Activated gamma-delta T cell treated with Interleukin-2 at 50 U/mL for 16 hours (primary cell): ENCODE measurements at regions not wholly inside any gene's neighbourhood (a gene's known extent, or its start where the extent isn't known, plus 50 kb on each side); places are given as distances from the start of the nearest gene placed in this dataset.
"Not testable (repeated sequence)": the region's sequence is repeated elsewhere in the genome, so short reads cannot be mapped to it uniquely, and the experiment has no call there.

Source experiments
- DNase-seq: peaks from one replicate; pipeline ENCODE4 v3.0.0-alpha.2; 2020

- no peak for DNase-seq
Measured at GRCh38 chr14:89514601-89515000, 97.6 kb upstream of the FOXN3 start.

GRCh38 chr14:89509891-89510290 lies 92.9 kb upstream of the FOXN3 start:
- no peak for DNase-seq

GRCh38 chr14:89508863-89509262 lies 91.8 kb upstream of the FOXN3 start:
- DNase-seq = no peak

- DNase-seq = no peak
Measured at GRCh38 chr14:89507926-89508460, 91.0 kb upstream of the FOXN3 start.

GRCh38 chr14:89507521-89507920 lies 90.5 kb upstream of the FOXN3 start:
- DNase-seq = no peak

GRCh38 chr14:89506891-89507452 lies 89.9 kb upstream of the FOXN3 start:
- not testable (repeated sequence) for DNase-seq

GRCh38 chr14:89504602-89505313 lies 87.7 kb upstream of the FOXN3 start:
- DNase-seq = no peak

GRCh38 chr14:89504091-89504490 lies 87.1 kb upstream of the FOXN3 start:
- no peak for DNase-seq

GRCh38 chr14:89503431-89503996 lies 86.5 kb upstream of the FOXN3 start:
- no peak for DNase-seq

- no peak for DNase-seq
Measured at GRCh38 chr14:89502966-89503365, 85.9 kb upstream of the FOXN3 start.

- DNase-seq = no peak
Measured at GRCh38 chr14:89501381-89501780, 84.3 kb upstream of the FOXN3 start.

GRCh38 chr14:89500303-89500702 lies 83.3 kb upstream of the FOXN3 start:
- DNase-seq = no peak

GRCh38 chr14:89498878-89499277 lies 81.8 kb upstream of the FOXN3 start:
- DNase-seq = no peak

GRCh38 chr14:89495718-89496117 lies 78.7 kb upstream of the FOXN3 start:
- DNase-seq = no peak

- no peak for DNase-seq
Measured at GRCh38 chr14:89493877-89494634, 77.0 kb upstream of the FOXN3 start.

- no peak for DNase-seq
Measured at GRCh38 chr14:89493406-89493805, 76.4 kb upstream of the FOXN3 start.

GRCh38 chr14:89491711-89492381 lies 74.8 kb upstream of the FOXN3 start:
- DNase-seq = no peak

- no peak for DNase-seq
Measured at GRCh38 chr14:89490466-89490865, 73.4 kb upstream of the FOXN3 start.

- no peak for DNase-seq
Measured at GRCh38 chr14:89489761-89490437, 72.9 kb upstream of the FOXN3 start.

GRCh38 chr14:89486961-89487360 lies 69.9 kb upstream of the FOXN3 start:
- DNase-seq = no peak

GRCh38 chr14:89486505-89486904 lies 69.5 kb upstream of the FOXN3 start:
- DNase-seq = no peak

GRCh38 chr14:89485264-89485663 lies 68.2 kb upstream of the FOXN3 start:
- no peak for DNase-seq
